ENCODE measurements at regions not wholly inside any gene's neighbourhood (a gene's known extent, or its start where the extent isn't known, plus 50 kb on each side); places are given as distances from the start of the nearest gene placed in this dataset.
"Not testable (repeated sequence)": the region's sequence is repeated elsewhere in the genome, so short reads cannot be mapped to it uniquely, and the experiment has no call there.

GRCh38 chr1:105386489-105386888 is 1636.8 kb downstream of the AMY1C start:
- no peak for DNase-seq (ENCODE audit: low spot score)

- no peak for DNase-seq (ENCODE audit: low spot score)
Measured at GRCh38 chr1:105396001-105396400, 1646.3 kb downstream of the AMY1C start.

- no peak for DNase-seq (ENCODE audit: low spot score)
Measured at GRCh38 chr1:105398909-105399308, 1649.2 kb downstream of the AMY1C start.

GRCh38 chr1:105399716-105400115 is 1650.0 kb downstream of the AMY1C start:
- no peak for DNase-seq (ENCODE audit: low spot score)

- DNase-seq (ENCODE audit: low spot score), result no peak
Measured at GRCh38 chr1:105416261-105416660, 1640.2 kb upstream of the PRMT6 start.

GRCh38 chr1:105419030-105419429 is 1637.4 kb upstream of the PRMT6 start:
- no peak for DNase-seq (ENCODE audit: low spot score)

GRCh38 chr1:105427543-105427942 is 1628.9 kb upstream of the PRMT6 start:
- no peak for DNase-seq (ENCODE audit: low spot score)

- no peak for DNase-seq (ENCODE audit: low spot score)
Measured at GRCh38 chr1:105436589-105437259, 1619.8 kb upstream of the PRMT6 start.

GRCh38 chr1:105437847-105438246 is 1618.6 kb upstream of the PRMT6 start:
- no peak for DNase-seq (ENCODE audit: low spot score)

GRCh38 chr1:105442901-105443300 is 1613.6 kb upstream of the PRMT6 start:
- no peak for DNase-seq (ENCODE audit: low spot score)

- DNase-seq (ENCODE audit: low spot score), result no peak
Measured at GRCh38 chr1:105459759-105460158, 1596.7 kb upstream of the PRMT6 start.

GRCh38 chr1:105462308-105462707 is 1594.2 kb upstream of the PRMT6 start:
- no peak for DNase-seq (ENCODE audit: low spot score)

- DNase-seq (ENCODE audit: low spot score), result no peak
Measured at GRCh38 chr1:105467549-105467948, 1588.9 kb upstream of the PRMT6 start.

- not testable (repeated sequence) for DNase-seq (ENCODE audit: low spot score)
Measured at GRCh38 chr1:105470541-105470940, 1585.9 kb upstream of the PRMT6 start.

- DNase-seq (ENCODE audit: low spot score), result no peak
Measured at GRCh38 chr1:105483436-105483835, 1573.0 kb upstream of the PRMT6 start.

- DNase-seq (ENCODE audit: low spot score), result no peak
Measured at GRCh38 chr1:105485207-105485606, 1571.3 kb upstream of the PRMT6 start.

GRCh38 chr1:105492921-105493320 is 1563.6 kb upstream of the PRMT6 start:
- no peak for DNase-seq (ENCODE audit: low spot score)

- no peak for DNase-seq (ENCODE audit: low spot score)
Measured at GRCh38 chr1:105516068-105516467, 1540.4 kb upstream of the PRMT6 start.

GRCh38 chr1:105533996-105534395 is 1522.5 kb upstream of the PRMT6 start:
- DNase-seq (ENCODE audit: low spot score), result no peak

GRCh38 chr1:105544475-105544874 is 1512.0 kb upstream of the PRMT6 start:
- DNase-seq (ENCODE audit: low spot score), result no peak

GRCh38 chr1:105556266-105556665 is 1500.2 kb upstream of the PRMT6 start:
- DNase-seq (ENCODE audit: low spot score), result no peak

GRCh38 chr1:105558023-105558422 is 1498.5 kb upstream of the PRMT6 start:
- no peak for DNase-seq (ENCODE audit: low spot score)

GRCh38 chr1:105565006-105565405 is 1491.5 kb upstream of the PRMT6 start:
- DNase-seq (ENCODE audit: low spot score), result no peak

- DNase-seq (ENCODE audit: low spot score), result no peak
Measured at GRCh38 chr1:105585791-105586190, 1470.7 kb upstream of the PRMT6 start.

Measured in CD4-positive, alpha-beta T cell treated with Interleukin-15 for 4 hours (primary cell).